SK-N-SH (cell line): ENCODE measurements at regions not wholly inside any gene's neighbourhood (a gene's known extent, or its start where the extent isn't known, plus 50 kb on each side); places are given as distances from the start of the nearest gene placed in this dataset.
"Not testable (repeated sequence)": the region's sequence is repeated elsewhere in the genome, so short reads cannot be mapped to it uniquely, and the experiment has no call there.

Experiments
- CTCF ChIA-PET: fragments of 300-600, 350-600 bp; formaldehyde crosslinking; extraction: SDS; loops from one replicate; lab custom pipeline; 2021; lab: Yijun Ruan, JAX
- POLR2A ChIA-PET: fragments of 350-600 bp; sonication (Branson Sonifier 250); formaldehyde crosslinking; extraction: SDS; loops from one replicate; lab custom pipeline; 2020; ENCODE audit warnings: antibody characterized with exemption, inconsistent platforms; lab: Yijun Ruan, JAX
- DNase-seq: peaks from one replicate; pipeline ENCODE4 v3.0.0; 2012
- H2AFZ ChIP-seq: fragments of 200-600 bp; sonication (generic); 2 replicates; pipeline ENCODE4 v1.8.1; 2016; ENCODE audit warnings: antibody characterized with exemption, mild to moderate bottlenecking, low read depth
- H3F3A ChIP-seq: fragments of 200-600 bp; sonication (generic); replicated peaks from 2 replicates; pipeline ENCODE3; 2016; ENCODE audit warnings: antibody characterized with exemption, mild to moderate bottlenecking; ENCODE audit not compliant: insufficient read depth
- H3K27ac ChIP-seq, 2 experiments: fragments of 200-500 bp in 1 of 2; fragments of 200-600 bp in 1 of 2; sonication (Bioruptor generic) in 1 of 2; sonication (generic), shearing (Covaris generic) in 1 of 2; 2 replicates each; pipeline versions ENCODE4 v1.5.1 to v1.6.1; 2014 to 2016; ENCODE audit warnings: low read depth in 2 of 2, inconsistent platforms in 1 of 2, low read length in 1 of 2, mild to moderate bottlenecking in 1 of 2, mixed read lengths in 1 of 2
- H3K27me3 ChIP-seq: fragments of 200-600 bp; sonication (generic), shearing (Covaris generic); 2 replicates; pipeline ENCODE4 v1.6.1; 2016; ENCODE audit warnings: mixed run types; ENCODE audit not compliant: insufficient read depth
- H3K36me3 ChIP-seq, 2 experiments: fragments of 200-500 bp in 1 of 2; fragments of 200-600 bp in 1 of 2; sonication (Bioruptor generic) in 1 of 2; sonication (generic) in 1 of 2; replicated peaks in 1 of 2; 2 replicates each; pipeline versions ENCODE3 to v1.5.1; 2014 to 2016; ENCODE audit warnings: low read length in 1 of 2, mild to moderate bottlenecking in 1 of 2; ENCODE audit not compliant: insufficient read depth in 2 of 2, control insufficient read depth in 1 of 2
- H3K4me1 ChIP-seq, 2 experiments: fragments of 200-500 bp in 1 of 2; fragments of 200-600 bp in 1 of 2; sonication (Bioruptor generic) in 1 of 2; sonication (generic), shearing (Covaris generic) in 1 of 2; 2 replicates each; pipeline versions ENCODE4 v1.5.1 to v1.6.1; 2014 to 2016; ENCODE audit warnings: low read depth in 1 of 2, low read length in 1 of 2, mixed run types in 1 of 2; ENCODE audit not compliant: insufficient read depth in 2 of 2, control insufficient read depth in 1 of 2
- H3K4me2 ChIP-seq: fragments of 200-600 bp; sonication (generic), shearing (Covaris generic); 2 replicates; pipeline ENCODE4 v1.6.1; 2017; ENCODE audit warnings: mixed run types
- H3K4me3 ChIP-seq, 2 experiments: fragments of 200-500 bp in 1 of 2; fragments of 200-600 bp in 1 of 2; sonication (Bioruptor generic) in 1 of 2; sonication (generic), shearing (Covaris generic) in 1 of 2; 2 replicates each; pipeline versions ENCODE4 v1.5.1 to v1.8.1; 2014 to 2016; ENCODE audit warnings: low read depth in 2 of 2, inconsistent platforms in 1 of 2, low read length in 1 of 2, mild to moderate bottlenecking in 1 of 2, mixed read lengths in 1 of 2, moderate library complexity in 1 of 2
- H3K79me2 ChIP-seq: fragments of 200-600 bp; sonication (generic); 2 replicates; pipeline ENCODE4 v1.8.1; 2017; ENCODE audit warnings: mild to moderate bottlenecking; ENCODE audit not compliant: insufficient read depth
- H3K9ac ChIP-seq: fragments of 200-600 bp; sonication (generic); 2 replicates; pipeline ENCODE4 v1.6.1; 2017; ENCODE audit warnings: mixed run types
- H3K9me2 ChIP-seq: fragments of 200-600 bp; sonication (generic); 2 replicates; pipeline ENCODE4 v1.6.1; 2017; ENCODE audit warnings: mixed run types
- H3K9me3 ChIP-seq: fragments of 200-600 bp; sonication (generic); 2 replicates; pipeline ENCODE4 v1.6.1; 2017; ENCODE audit warnings: mixed run types, mild to moderate bottlenecking, moderate library complexity
- H4K20me1 ChIP-seq: fragments of 200-600 bp; sonication (generic); 2 replicates; pipeline ENCODE4 v1.6.1; 2017; ENCODE audit warnings: mild to moderate bottlenecking, mixed run types; ENCODE audit not compliant: insufficient read depth
- CTCF ChIP-seq: fragments of 200-600 bp; sonication (generic); IDR thresholded peaks from 2 replicates; pipeline ENCODE4 v1.6.1; 2017; ENCODE audit warnings: antibody characterized with exemption, mild to moderate bottlenecking, moderate library complexity
- EP300 ChIP-seq, 2 experiments: IDR thresholded peaks; 2 replicates each; pipeline versions ENCODE4 v1.4.0 to v1.6.1; 2012; ENCODE audit warnings: borderline replicate concordance in 1 of 2, low read depth in 1 of 2, low read length in 1 of 2
- FOSL2 ChIP-seq: IDR thresholded peaks from 2 replicates; pipeline ENCODE4 v1.4.0; 2012; ENCODE audit warnings: low read depth, mild to moderate bottlenecking, moderate library complexity, borderline replicate concordance
- FOXM1 ChIP-seq: IDR thresholded peaks from 2 replicates; pipeline ENCODE4 v1.4.0; 2012; ENCODE audit warnings: low read depth, mild to moderate bottlenecking
- GATA2 ChIP-seq: sonication (generic); formaldehyde crosslinking; IDR thresholded peaks from 2 replicates; pipeline ENCODE4 v1.5.0; 2020; ENCODE audit warnings: mild to moderate bottlenecking, missing genetic modification reagents
- JUND ChIP-seq: IDR thresholded peaks from 2 replicates; pipeline ENCODE4 v1.4.0; 2012
- MXI1 ChIP-seq: IDR thresholded peaks from 2 replicates; pipeline ENCODE4 v1.6.1; 2012; ENCODE audit warnings: mild to moderate bottlenecking, low read depth, low read length, improper control_type of control experiment
- NFIC ChIP-seq: IDR thresholded peaks from 2 replicates; pipeline ENCODE4 v1.4.0; 2012; ENCODE audit warnings: borderline replicate concordance
- NRF1 ChIP-seq: IDR thresholded peaks from 2 replicates; pipeline ENCODE4 v1.6.1; 2012; ENCODE audit warnings: low read depth, mild to moderate bottlenecking, low read length
- PBX3 ChIP-seq: IDR thresholded peaks from 2 replicates; pipeline ENCODE4; 2012
- POLR2AphosphoS5 ChIP-seq: IDR thresholded peaks from 2 replicates; pipeline ENCODE4 v1.6.1; 2012; ENCODE audit warnings: low read depth, low read length
- RFX5 ChIP-seq: IDR thresholded peaks from 2 replicates; pipeline ENCODE4 v1.6.1; 2012; ENCODE audit warnings: mild to moderate bottlenecking, improper control_type of control experiment, low read length
- RXRA ChIP-seq: IDR thresholded peaks from 2 replicates; pipeline ENCODE4 v1.4.0; 2012; ENCODE audit warnings: low read depth, mild to moderate bottlenecking, borderline replicate concordance
- TEAD4 ChIP-seq: IDR thresholded peaks from 2 replicates; pipeline ENCODE4 v1.4.0; 2012; ENCODE audit warnings: mild to moderate bottlenecking, borderline replicate concordance; ENCODE audit not compliant: insufficient read depth
- USF1 ChIP-seq: IDR thresholded peaks from 2 replicates; pipeline ENCODE4 v1.4.0; 2012; ENCODE audit warnings: low read depth, borderline replicate concordance
- YY1 ChIP-seq: IDR thresholded peaks from 2 replicates; pipeline ENCODE4 v1.4.0; 2012; ENCODE audit warnings: low read depth, mild to moderate bottlenecking
- WGBS: methylation state at CpG from one replicate; pipeline ENCODE4 v1.1.6; 2017; ENCODE audit warnings: low lambda C conversion rate; 5-methylcytosine and 5-hydroxymethylcytosine counted together

GRCh38 chr20:26315054-26315453 is 618.4 kb upstream of the ZNF337 start:
- 48% methylated on average over 6 of the region's 6 CpGs for WGBS
- H3K36me3 ChIP-seq: no peaks in the 10 kb centered on the region
- DNase-seq: no peak
- no peak overlapping the region for H3K27ac ChIP-seq
- no peaks in the 10 kb centered on the region for H3K27me3 ChIP-seq
- ChIA-PET CTCF (no interaction called here), POLR2A (no interaction called here)
- H3K4me1 ChIP-seq: no peaks in the 10 kb centered on the region
- no peak overlapping the region for H3K9ac ChIP-seq
- H3K4me3 ChIP-seq: no peak overlapping the region
- no peaks in the 10 kb centered on the region for H3K79me2 ChIP-seq
- H3K9me2 ChIP-seq: no peaks in the 10 kb centered on the region
- no peaks in the 10 kb centered on the region for H4K20me1 ChIP-seq
- no peaks in the 10 kb centered on the region for H3K9me3 ChIP-seq
- H2AFZ ChIP-seq: no peak overlapping the region
- no peak overlapping the region for H3K4me2 ChIP-seq
- H3F3A ChIP-seq: no peaks in the 10 kb centered on the region
- no peak for TF ChIP-seq RFX5
- TF ChIP-seq POLR2AphosphoS5: no peak
- no peak for TF ChIP-seq NFIC
- TF ChIP-seq JUND: no peak
- TF ChIP-seq MXI1: no peak
- no peak for TF ChIP-seq FOSL2
- no peak for TF ChIP-seq GATA2 (CRISPR knock-in tag)
- no peak for TF ChIP-seq TEAD4
- no peak for TF ChIP-seq RXRA
- TF ChIP-seq FOXM1: no peak

- H3K9me3 ChIP-seq, H3F3A ChIP-seq, H3K9me2 ChIP-seq, H3K79me2 ChIP-seq, H3K27ac ChIP-seq, H4K20me1 ChIP-seq, H3K27me3 ChIP-seq, H3K4me2 ChIP-seq, H3K4me1 ChIP-seq, H2AFZ ChIP-seq, H3K36me3 ChIP-seq, CTCF ChIA-PET, H3K4me3 ChIP-seq, H3K9ac ChIP-seq, DNase-seq, POLR2A ChIA-PET: not testable (repeated sequence)
- WGBS: 79% methylated on average over 3 of the region's 3 CpGs
Measured at GRCh38 chr20:26309720-26310119, 613.1 kb upstream of the ZNF337 start.

GRCh38 chr20:26308961-26309360 is 612.3 kb upstream of the ZNF337 start:
- Histone ChIP-seq H3K4me2 (no peak overlapping the region), H3K79me2 (no peaks in the 10 kb centered on the region), H3K4me1 (no peaks in the 10 kb centered on the region), H3K9me2 (no peaks in the 10 kb centered on the region), H3K36me3 (no peaks in the 10 kb centered on the region), H4K20me1 (no peaks in the 10 kb centered on the region), H3K9me3 (no peaks in the 10 kb centered on the region), H2AFZ (no peak overlapping the region), H3K27ac (no peak overlapping the region), H3K9ac (no peak overlapping the region), H3K27me3 (no peaks in the 10 kb centered on the region), H3F3A (no peaks in the 10 kb centered on the region), H3K4me3 (no peak overlapping the region)
- ChIA-PET CTCF (no interaction called here), POLR2A (no interaction called here)
- TF ChIP-seq CTCF (no peak), NRF1 (no peak), YY1 (no peak), USF1 (no peak), FOSL2 (no peak), POLR2AphosphoS5 (no peak), PBX3 (no peak), EP300 (IDR thresholded peaks at IDR 0.05; ENCODE audit: borderline replicate concordance in 1 of 2, low read depth in 1 of 2, low read length in 1 of 2) (no peak)
- no peak for DNase-seq
- 59% methylated on average over 2 of the region's 2 CpGs for WGBS
